ENCODE measurements at regions not wholly inside any gene's neighbourhood (a gene's known extent, or its start where the extent isn't known, plus 50 kb on each side); places are given as distances from the start of the nearest gene placed in this dataset.

- Mint-ChIP-seq H3K27ac (ENCODE audit: unreplicated experiment) (no peak overlapping the region), H3K4me3 (ENCODE audit: low read depth, unreplicated experiment) (no peak overlapping the region), H3K27me3 (ENCODE audit: unreplicated experiment) (peaks cover 34% of the 10 kb centered on the region), H3K9me3 (ENCODE audit: low read depth, unreplicated experiment) (no peaks in the 10 kb centered on the region), H3K4me1 (ENCODE audit: low read depth, unreplicated experiment) (no peaks in the 10 kb centered on the region), H3K36me3 (ENCODE audit: insufficient read depth, unreplicated experiment) (no peaks in the 10 kb centered on the region)
- TF ChIP-seq CTCF (IDR thresholded peaks at IDR 0.05; ENCODE audit: unreplicated experiment): no peak
- CTCF ChIA-PET: no interaction called here
- BruUV-seq (replicated peaks): no TSS peak
- DNase-seq: no peak
- intact Hi-C loops (cut with micrococcal nuclease; ENCODE audit: unreplicated experiment): no loop called here
These were observed 249.4 kb downstream of the NPHP4 start for GRCh38 chr1:5742801-5743200.

- no TSS peak for BruUV-seq (replicated peaks)
- Mint-ChIP-seq H3K9me3 (ENCODE audit: low read depth, unreplicated experiment) (no peaks in the 10 kb centered on the region), H3K36me3 (ENCODE audit: insufficient read depth, unreplicated experiment) (no peaks in the 10 kb centered on the region), H3K4me1 (ENCODE audit: low read depth, unreplicated experiment) (no peaks in the 10 kb centered on the region), H3K27me3 (ENCODE audit: unreplicated experiment) (peaks cover 34% of the 10 kb centered on the region), H3K27ac (ENCODE audit: unreplicated experiment) (no peak overlapping the region), H3K4me3 (ENCODE audit: low read depth, unreplicated experiment) (no peak overlapping the region)
- CTCF ChIA-PET: no interaction called here
- TF ChIP-seq CTCF (IDR thresholded peaks at IDR 0.05; ENCODE audit: unreplicated experiment): no peak
- intact Hi-C loops (cut with micrococcal nuclease; ENCODE audit: unreplicated experiment): no loop called here
- no peak for DNase-seq
These were observed 250.2 kb downstream of the NPHP4 start for GRCh38 chr1:5742032-5742431.

GRCh38 chr1:5740865-5741860 is 251.1 kb downstream of the NPHP4 start:
- Mint-ChIP-seq H3K36me3 (ENCODE audit: insufficient read depth, unreplicated experiment) (no peaks in the 10 kb centered on the region), H3K4me1 (ENCODE audit: low read depth, unreplicated experiment) (no peaks in the 10 kb centered on the region), H3K27ac (ENCODE audit: unreplicated experiment) (no peak overlapping the region), H3K4me3 (ENCODE audit: low read depth, unreplicated experiment) (no peak overlapping the region), H3K27me3 (ENCODE audit: unreplicated experiment) (peaks cover 34% of the 10 kb centered on the region), H3K9me3 (ENCODE audit: low read depth, unreplicated experiment) (peaks cover 3% of the 10 kb centered on the region)
- intact Hi-C loops (cut with micrococcal nuclease; ENCODE audit: unreplicated experiment): no loop called here
- DNase-seq: no peak
- TF ChIP-seq CTCF (IDR thresholded peaks at IDR 0.05; ENCODE audit: unreplicated experiment): no peak
- BruUV-seq (replicated peaks): no TSS peak
- CTCF ChIA-PET: no interaction called here

- BruUV-seq (replicated peaks): no TSS peak
- no peak for DNase-seq
- Mint-ChIP-seq H3K4me3 (ENCODE audit: low read depth, unreplicated experiment) (no peak overlapping the region), H3K9me3 (ENCODE audit: low read depth, unreplicated experiment) (peaks cover 3% of the 10 kb centered on the region), H3K4me1 (ENCODE audit: low read depth, unreplicated experiment) (no peaks in the 10 kb centered on the region), H3K27me3 (ENCODE audit: unreplicated experiment) (peaks cover 31% of the 10 kb centered on the region), H3K27ac (ENCODE audit: unreplicated experiment) (no peak overlapping the region), H3K36me3 (ENCODE audit: insufficient read depth, unreplicated experiment) (no peaks in the 10 kb centered on the region)
- intact Hi-C loops (cut with micrococcal nuclease; ENCODE audit: unreplicated experiment): no loop called here
- CTCF ChIA-PET: no interaction called here
- TF ChIP-seq CTCF (IDR thresholded peaks at IDR 0.05; ENCODE audit: unreplicated experiment): no peak
These were observed 251.8 kb downstream of the NPHP4 start for GRCh38 chr1:5740450-5740849.
